Neuronal stem cell (in vitro differentiated cells): ENCODE measurements at regions not wholly inside any gene's neighbourhood (a gene's known extent, or its start where the extent isn't known, plus 50 kb on each side); places are given as distances from the start of the nearest gene placed in this dataset.

Source experiments
- DNase-seq: peaks from one replicate; pipeline ENCODE4 v3.0.0-alpha.2; 2013; ENCODE audit warnings: low spot score
- H2AFZ ChIP-seq: one replicate; pipeline ENCODE4 v1.6.1; 2013; ENCODE audit warnings: mild to moderate bottlenecking, low read length, inconsistent platforms
- H2AK5ac ChIP-seq: 2 replicates; pipeline ENCODE4 v1.6.1; 2013; ENCODE audit warnings: low read depth, mild to moderate bottlenecking, inconsistent platforms, low read length, moderate library complexity, mixed read lengths
- H2BK120ac ChIP-seq: 2 replicates; pipeline ENCODE4 v1.6.1; 2013; ENCODE audit warnings: low read depth, mild to moderate bottlenecking, inconsistent platforms, low read length, moderate library complexity, mixed read lengths
- H2BK12ac ChIP-seq: one replicate; pipeline ENCODE4 v1.6.1; 2013; ENCODE audit warnings: low read length, inconsistent platforms
- H2BK15ac ChIP-seq: 2 replicates; pipeline ENCODE4 v1.6.1; 2013; ENCODE audit warnings: mild to moderate bottlenecking, low read length, inconsistent platforms, mixed read lengths
- H2BK5ac ChIP-seq: one replicate; pipeline ENCODE4 v1.6.1; 2013; ENCODE audit warnings: inconsistent platforms, mild to moderate bottlenecking, low read length, moderate library complexity
- H3K14ac ChIP-seq: one replicate; pipeline ENCODE4 v1.6.1; 2013; ENCODE audit warnings: low read length, inconsistent platforms
- H3K18ac ChIP-seq: 2 replicates; pipeline ENCODE4 v1.6.1; 2013; ENCODE audit warnings: low read length, inconsistent platforms
- H3K23ac ChIP-seq: 2 replicates; pipeline ENCODE4 v1.6.1; 2013; ENCODE audit warnings: low read depth, mild to moderate bottlenecking, mixed read lengths, low read length, inconsistent platforms; ENCODE audit not compliant: poor library complexity
- H3K27ac ChIP-seq: replicated peaks from 3 replicates; pipeline ENCODE4 v1.5.1; 2013; ENCODE audit warnings: low read length, inconsistent platforms
- H3K27me3 ChIP-seq, 3 experiments: 2 replicates each; pipeline ENCODE4 v1.6.1; 2013; ENCODE audit warnings: low read length in 3 of 3, mild to moderate bottlenecking in 2 of 3, inconsistent platforms in 1 of 3, low read depth in 1 of 3, mixed read lengths in 1 of 3, moderate library complexity in 1 of 3; ENCODE audit not compliant: control insufficient read depth in 3 of 3, insufficient read depth in 3 of 3
- H3K36me3 ChIP-seq, 2 donors: replicated peaks in 1 of 2; 2 replicates each; pipeline ENCODE4 v1.6.1; 2013; ENCODE audit warnings: low read length in 2 of 2; ENCODE audit not compliant: control insufficient read depth in 2 of 2, insufficient read depth in 2 of 2
- H3K4ac ChIP-seq: 2 replicates; pipeline ENCODE4 v1.6.1; 2013; ENCODE audit warnings: inconsistent platforms, mild to moderate bottlenecking, low read length, moderate library complexity
- H3K4me1 ChIP-seq, 2 donors: 1 replicate in 1 of 2; 2 replicates in 1 of 2; pipeline ENCODE4 v1.6.1; 2013; ENCODE audit warnings: low read length in 2 of 2, low read depth in 1 of 2; ENCODE audit not compliant: control insufficient read depth in 2 of 2, insufficient read depth in 1 of 2
- H3K4me2 ChIP-seq: one replicate; pipeline ENCODE4 v1.6.1; 2013; ENCODE audit warnings: mild to moderate bottlenecking, low read length, inconsistent platforms; ENCODE audit not compliant: insufficient read depth, poor library complexity, severe bottlenecking
- H3K4me3 ChIP-seq, 2 donors: 2 replicates each; pipeline ENCODE4 v1.5.1; 2013; ENCODE audit warnings: low read length in 2 of 2, mild to moderate bottlenecking in 2 of 2, inconsistent platforms in 1 of 2, moderate library complexity in 1 of 2
- H3K79me1 ChIP-seq: one replicate; pipeline ENCODE4 v1.6.1; 2013; ENCODE audit warnings: low read depth, mild to moderate bottlenecking, inconsistent platforms, low read length, moderate library complexity
- H3K9ac ChIP-seq: one replicate; pipeline ENCODE4 v1.6.1; 2013; ENCODE audit warnings: mild to moderate bottlenecking, low read depth, low read length, inconsistent platforms; ENCODE audit not compliant: poor library complexity
- H3K9me3 ChIP-seq, 2 donors: replicated peaks in 1 of 2; 2 replicates each; pipeline versions ENCODE3 to v1.6.1; 2013; ENCODE audit warnings: low read length in 2 of 2, mild to moderate bottlenecking in 2 of 2, inconsistent platforms in 1 of 2, low read depth in 1 of 2, mixed read lengths in 1 of 2, moderate library complexity in 1 of 2; ENCODE audit not compliant: control insufficient read depth in 2 of 2, insufficient read depth in 1 of 2
- H4K8ac ChIP-seq: one replicate; pipeline ENCODE4 v1.6.1; 2013; ENCODE audit warnings: low read depth, mild to moderate bottlenecking, inconsistent platforms, low read length, moderate library complexity
- H4K91ac ChIP-seq: one replicate; pipeline ENCODE4 v1.6.1; 2013; ENCODE audit warnings: low read length, low read depth, mild to moderate bottlenecking, inconsistent platforms; ENCODE audit not compliant: poor library complexity
- WGBS, 2 donors: extraction: QIAGEN DNeasy Blood & Tissue Kit; methylation state at CpG; one replicate each; pipeline ENCODE4 v1.1.7; 2013; ENCODE audit warnings: missing lambda C conversion rate in 2 of 2, mixed read lengths in 1 of 2; ENCODE audit not compliant: insufficient read length in 2 of 2, insufficient replicate concordance in 1 of 2; ENCODE audit errors: extremely low coverage in 2 of 2; 5-methylcytosine and 5-hydroxymethylcytosine counted together

DNA sequence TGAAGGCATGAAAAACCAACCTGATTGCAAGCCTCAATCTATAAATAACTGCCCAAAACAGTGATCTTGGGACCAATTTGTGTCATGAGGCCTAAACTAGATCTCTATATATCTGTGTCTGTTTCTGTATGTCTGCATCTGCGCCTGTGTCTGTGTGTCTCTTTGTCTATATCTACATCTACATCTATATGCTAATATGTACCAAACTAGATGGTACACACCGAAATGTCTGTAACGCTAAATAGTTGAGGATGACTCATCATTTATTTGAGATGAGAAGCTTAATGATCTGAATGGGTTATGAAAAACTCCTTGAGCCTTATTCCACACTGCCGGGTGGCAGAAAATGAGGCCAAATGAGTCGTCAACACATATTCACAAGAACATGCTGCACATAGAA is 982.3 kb downstream of the ROBO2 start:
- H4K91ac ChIP-seq: no peak overlapping the region
- WGBS, 2 donors: no CpG with 5 or more reads among the region's 5 CpGs

DNA sequence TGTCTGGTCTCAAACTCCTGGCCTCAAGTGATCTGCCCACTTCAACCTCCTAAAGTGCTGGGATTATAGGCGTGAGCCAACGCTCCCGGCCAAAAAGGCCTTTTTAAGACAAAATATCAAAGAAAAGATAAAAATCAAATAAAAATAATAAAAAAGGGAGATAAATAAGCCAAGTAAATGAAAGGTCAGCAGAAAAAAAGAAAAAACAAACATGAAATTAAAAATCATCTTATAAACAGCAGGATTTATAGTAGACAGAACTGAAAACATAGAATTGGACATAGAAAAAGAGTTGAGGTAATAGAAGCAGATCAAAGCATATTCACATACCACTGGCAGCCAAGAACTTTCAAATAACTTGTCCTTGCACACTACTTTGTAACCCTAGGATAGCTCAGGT is 983.4 kb downstream of the ROBO2 start:
- DNase-seq: no peak

More for the DNA sequence above, 982.3 kb downstream of the ROBO2 start:
- Histone ChIP-seq H3K4me3 (no peak overlapping the region), H3K36me3 (no peaks in the 10 kb centered on the region), H3K9ac (no peak overlapping the region), H2BK5ac (no peak overlapping the region), H2BK120ac (no peak overlapping the region), H3K27me3 (no peaks in the 10 kb centered on the region), H2AK5ac (no peak overlapping the region), H3K18ac (no peak overlapping the region), H3K27ac (no peak overlapping the region), H3K4ac (no peak overlapping the region), H3K14ac (no peak overlapping the region), H2BK12ac (no peak overlapping the region), H3K4me2 (no peak overlapping the region), H3K79me1 (no peaks in the 10 kb centered on the region), H4K8ac (no peak overlapping the region), H2BK15ac (no peak overlapping the region), H3K4me1 (no peaks in the 10 kb centered on the region), H3K23ac (no peak overlapping the region), H3K9me3 (no peaks in the 10 kb centered on the region), H2AFZ (no peak overlapping the region)
- no peak for DNase-seq

DNA sequence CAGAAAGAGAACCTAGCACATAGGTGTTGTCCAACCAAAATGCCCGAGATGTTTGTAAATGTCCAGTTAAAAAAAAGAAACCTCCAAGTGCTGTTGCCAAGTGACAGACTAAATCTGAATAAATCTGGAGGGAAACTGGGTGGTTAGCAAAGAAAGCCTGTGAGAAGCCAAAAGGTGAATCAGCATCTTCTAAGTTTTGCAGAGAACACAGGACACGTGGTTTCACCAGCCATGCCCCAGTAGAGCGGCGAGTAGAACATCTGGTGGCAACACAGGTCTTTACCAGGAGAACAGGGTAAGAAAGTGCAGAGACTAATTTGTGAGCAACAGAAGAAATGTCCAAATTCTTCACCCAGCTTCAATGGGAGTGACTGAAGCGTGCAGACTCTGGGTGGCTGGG is 986.0 kb downstream of the ROBO2 start:
- no peaks in the 10 kb centered on the region for H3K9me3 ChIP-seq
- no peak overlapping the region for H3K4ac ChIP-seq
- no peak overlapping the region for H3K4me2 ChIP-seq
- H3K27me3 ChIP-seq: no peaks in the 10 kb centered on the region
- H3K4me1 ChIP-seq: no peaks in the 10 kb centered on the region
- no CpG with 5 or more reads among the region's 5 CpGs for WGBS, 2 donors
- no peak overlapping the region for H3K23ac ChIP-seq
- no peaks in the 10 kb centered on the region for H3K79me1 ChIP-seq
- no peak overlapping the region for H2BK12ac ChIP-seq
- no peak overlapping the region for H3K9ac ChIP-seq
- no peak overlapping the region for H3K14ac ChIP-seq
- DNase-seq: no peak
- H2BK5ac ChIP-seq: no peak overlapping the region
- no peaks in the 10 kb centered on the region for H3K36me3 ChIP-seq
- no peak overlapping the region for H4K8ac ChIP-seq
- no peak overlapping the region for H3K4me3 ChIP-seq
- no peak overlapping the region for H2AK5ac ChIP-seq
- no peak overlapping the region for H3K18ac ChIP-seq
- no peak overlapping the region for H2AFZ ChIP-seq
- H3K27ac ChIP-seq: no peak overlapping the region
- no peak overlapping the region for H2BK120ac ChIP-seq
- no peak overlapping the region for H2BK15ac ChIP-seq
- H4K91ac ChIP-seq: no peak overlapping the region

More for the DNA sequence above, 983.4 kb downstream of the ROBO2 start:
- Histone ChIP-seq H3K23ac (no peak overlapping the region), H3K14ac (no peak overlapping the region), H3K27ac (no peak overlapping the region), H4K8ac (no peak overlapping the region), H3K79me1 (no peaks in the 10 kb centered on the region), H3K9ac (no peak overlapping the region), H3K27me3 (no peaks in the 10 kb centered on the region), H2BK12ac (no peak overlapping the region), H3K4me1 (no peaks in the 10 kb centered on the region), H3K4me2 (no peak overlapping the region), H3K4me3 (no peak overlapping the region), H3K9me3 (no peaks in the 10 kb centered on the region), H4K91ac (no peak overlapping the region), H2BK120ac (no peak overlapping the region), H2AK5ac (no peak overlapping the region), H3K36me3 (no peaks in the 10 kb centered on the region), H2BK15ac (no peak overlapping the region), H2AFZ (no peak overlapping the region), H2BK5ac (no peak overlapping the region), H3K18ac (no peak overlapping the region), H3K4ac (no peak overlapping the region)
- no CpG with 5 or more reads among the region's 3 CpGs for WGBS, 2 donors

DNA sequence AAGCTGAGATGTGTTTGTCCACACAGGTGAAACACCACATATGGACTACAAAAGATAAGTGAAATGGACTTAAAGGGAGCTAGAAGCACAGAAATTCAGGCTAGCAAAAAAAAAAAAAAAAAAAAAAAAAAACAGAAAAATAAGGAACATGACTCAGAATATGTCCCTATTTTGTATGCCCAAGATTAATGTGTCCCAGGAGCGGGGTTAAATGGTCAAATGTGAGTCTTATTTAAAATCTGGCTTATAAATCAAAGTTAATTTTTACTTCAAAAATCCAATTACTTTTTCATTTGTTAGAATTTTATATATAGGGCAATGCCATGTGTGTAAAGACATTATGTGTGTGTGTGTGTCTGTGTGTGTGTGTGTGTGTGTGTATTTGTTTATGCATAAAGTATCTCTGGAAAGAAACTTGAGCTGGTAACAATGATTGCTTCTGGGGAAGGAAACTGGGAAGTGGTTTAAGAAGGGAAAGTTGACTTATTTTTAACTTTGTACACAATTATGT is 986.5 kb downstream of the ROBO2 start:
- H3K79me1 ChIP-seq: no peaks in the 10 kb centered on the region
- no peak overlapping the region for H3K4ac ChIP-seq
- H3K9ac ChIP-seq: no peak overlapping the region
- no peak overlapping the region for H4K91ac ChIP-seq
- H2BK5ac ChIP-seq: no peak overlapping the region
- no peaks in the 10 kb centered on the region for H3K36me3 ChIP-seq
- H3K4me1 ChIP-seq: no peaks in the 10 kb centered on the region
- no peak overlapping the region for H2AK5ac ChIP-seq
- no peaks in the 10 kb centered on the region for H3K27me3 ChIP-seq
- no peak overlapping the region for H3K27ac ChIP-seq
- DNase-seq: no peak
- no peak overlapping the region for H3K4me3 ChIP-seq
- no peak overlapping the region for H3K14ac ChIP-seq
- no peak overlapping the region for H2BK120ac ChIP-seq
- H2BK15ac ChIP-seq: no peak overlapping the region
- no peak overlapping the region for H3K4me2 ChIP-seq
- no peak overlapping the region for H3K23ac ChIP-seq
- H2AFZ ChIP-seq: no peak overlapping the region
- H3K9me3 ChIP-seq: no peaks in the 10 kb centered on the region
- H4K8ac ChIP-seq: no peak overlapping the region
- no peak overlapping the region for H3K18ac ChIP-seq
- no peak overlapping the region for H2BK12ac ChIP-seq
- WGBS, 2 donors: no CpG with 5 or more reads among the region's 1 CpG
